ENCODE measurements at regions not wholly inside any gene's neighbourhood (a gene's known extent, or its start where the extent isn't known, plus 50 kb on each side); places are given as distances from the start of the nearest gene placed in this dataset.

GRCh38 chr5:124649491-124650146, 96.8 kb downstream of the ZNF608 start:
- intact Hi-C loops (cut with DNase I): no loop called here
- no peak for DNase-seq

DNA sequence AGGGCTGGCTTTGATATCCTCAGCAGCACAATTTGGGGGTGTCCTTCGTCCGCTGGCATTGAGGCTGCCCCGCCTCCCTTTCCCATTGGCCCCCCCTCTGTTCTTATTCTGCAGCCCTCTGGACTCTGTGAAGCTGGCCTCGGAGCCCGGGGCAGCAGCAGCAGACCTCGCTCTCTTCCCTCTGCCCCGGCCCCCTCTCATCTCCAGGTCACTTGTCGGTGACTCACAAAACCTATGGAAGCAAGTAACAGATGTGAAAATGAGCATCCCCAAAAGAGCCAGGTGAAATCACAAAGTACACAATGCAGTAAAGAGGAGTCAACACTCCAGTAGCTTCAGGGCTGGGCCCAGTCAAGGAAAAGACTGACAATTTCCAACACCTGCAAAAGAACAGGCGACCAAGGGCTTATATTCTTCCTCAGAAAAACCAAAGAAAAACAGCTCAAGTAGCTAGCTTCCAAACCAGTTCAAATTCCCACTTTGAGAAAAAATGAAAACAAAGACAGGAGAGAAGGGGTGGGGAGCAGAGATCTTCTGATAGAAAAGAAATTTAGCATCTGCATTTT, 97.5 kb downstream of the ZNF608 start:
- intact Hi-C loops (cut with DNase I): no loop called here
- no peak for DNase-seq

DNA sequence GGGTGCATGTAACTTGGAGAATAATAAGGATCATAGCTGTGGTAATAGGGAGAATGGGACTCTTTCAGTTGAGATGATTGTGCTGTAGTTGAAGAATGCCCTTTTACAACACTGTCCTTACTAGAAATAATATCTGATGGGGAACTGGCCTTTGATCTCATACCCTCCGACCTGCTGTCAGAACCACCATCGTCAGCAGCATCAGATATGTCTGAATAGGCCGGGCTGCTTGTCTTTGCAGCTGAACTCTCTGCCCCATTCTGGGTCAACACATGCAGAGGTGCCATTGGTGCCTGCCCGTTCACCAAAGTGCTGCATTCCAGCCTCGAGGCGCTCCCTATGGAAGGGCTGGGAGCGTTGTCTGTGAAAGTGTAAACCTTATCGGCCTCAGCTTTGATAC, 99.1 kb downstream of the ZNF608 start:
- DNase-seq: no peak
- intact Hi-C loops (cut with DNase I): no loop called here

DNA sequence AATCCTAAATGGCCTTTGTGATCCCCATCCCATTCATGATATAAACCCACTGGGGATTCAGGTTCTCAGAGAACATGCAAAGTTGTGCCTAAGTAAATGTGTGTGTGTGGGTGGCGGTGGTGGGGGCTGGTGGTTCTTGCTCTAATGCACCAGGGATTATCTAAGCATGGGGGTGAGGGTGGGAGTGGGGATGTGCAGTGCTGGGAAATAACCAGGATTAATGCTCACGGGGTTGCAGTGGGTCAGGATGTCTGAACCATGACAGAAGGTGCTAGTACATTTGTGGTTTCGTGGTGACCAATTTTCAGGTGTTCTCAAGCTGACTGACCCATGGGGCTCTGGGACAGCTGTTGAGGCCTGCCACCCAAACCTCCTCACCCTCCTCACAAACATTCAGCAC, 101.0 kb downstream of the ZNF608 start:
- no peak for DNase-seq
- intact Hi-C loops (cut with DNase I): no loop called here

GRCh38 chr5:124644582-124644981, 101.9 kb downstream of the ZNF608 start:
- intact Hi-C loops (cut with DNase I): no loop called here
- DNase-seq: no peak

DNA sequence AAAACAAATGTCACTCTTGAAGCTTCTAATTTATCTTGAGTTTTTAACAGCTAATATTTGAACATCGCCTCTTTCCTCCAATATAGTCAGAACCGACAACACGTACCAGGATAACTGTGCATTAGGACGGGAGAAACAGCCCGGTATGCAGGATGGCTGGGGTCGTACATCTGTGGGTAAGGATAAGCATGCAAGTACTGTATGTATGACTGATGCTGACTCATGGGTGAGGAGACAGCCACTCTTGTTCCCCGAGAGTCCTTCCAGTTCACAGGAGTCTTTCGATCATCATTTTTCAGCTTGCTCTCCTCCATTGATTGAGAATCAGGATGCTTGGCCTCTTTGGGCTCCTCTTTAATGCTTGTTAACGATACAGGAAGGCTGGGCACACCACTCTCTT, 102.3 kb downstream of the ZNF608 start:
- intact Hi-C loops (cut with DNase I): no loop called here
- DNase-seq: no peak

DNA sequence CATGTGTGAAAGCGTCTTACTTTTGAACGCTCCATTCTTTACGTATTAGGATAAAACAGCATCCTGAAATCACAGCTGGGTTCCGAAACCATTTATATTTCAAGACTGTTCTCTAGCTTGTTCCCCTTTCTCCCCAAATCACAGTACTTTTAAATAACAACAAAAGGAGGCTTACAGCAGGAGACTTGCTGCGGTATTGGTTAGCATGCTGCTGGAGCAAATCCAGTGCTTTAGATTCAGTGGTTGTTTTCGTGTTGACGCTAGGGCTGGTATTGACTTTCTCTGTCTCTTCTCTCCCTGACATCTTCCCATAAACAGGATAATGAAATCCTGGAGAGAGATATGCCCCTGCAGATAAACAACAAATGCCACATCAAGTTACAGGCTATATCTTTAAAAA, 103.1 kb downstream of the ZNF608 start:
- intact Hi-C loops (cut with DNase I): no loop called here
- DNase-seq: no peak

DNA sequence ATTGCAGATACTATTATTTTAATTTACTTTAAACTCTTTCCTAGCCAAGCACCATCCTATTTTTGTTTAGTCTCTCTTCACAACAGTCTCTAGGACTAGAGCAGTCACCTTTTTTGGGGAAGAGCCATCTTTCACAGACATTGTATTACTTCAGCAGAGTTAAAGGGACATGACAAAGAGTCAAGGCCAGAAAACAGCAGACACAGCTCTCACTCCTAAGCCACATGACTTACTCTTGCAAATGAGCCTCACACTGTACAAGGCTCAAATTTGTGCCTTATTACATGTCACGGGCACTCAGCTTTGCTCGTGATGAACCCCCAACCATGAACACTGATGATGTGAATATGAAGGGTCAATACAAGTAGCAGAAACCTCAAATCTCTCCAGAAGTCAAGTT, 104.3 kb downstream of the ZNF608 start:
- DNase-seq: no peak
- intact Hi-C loops (cut with DNase I): no loop called here

DNA sequence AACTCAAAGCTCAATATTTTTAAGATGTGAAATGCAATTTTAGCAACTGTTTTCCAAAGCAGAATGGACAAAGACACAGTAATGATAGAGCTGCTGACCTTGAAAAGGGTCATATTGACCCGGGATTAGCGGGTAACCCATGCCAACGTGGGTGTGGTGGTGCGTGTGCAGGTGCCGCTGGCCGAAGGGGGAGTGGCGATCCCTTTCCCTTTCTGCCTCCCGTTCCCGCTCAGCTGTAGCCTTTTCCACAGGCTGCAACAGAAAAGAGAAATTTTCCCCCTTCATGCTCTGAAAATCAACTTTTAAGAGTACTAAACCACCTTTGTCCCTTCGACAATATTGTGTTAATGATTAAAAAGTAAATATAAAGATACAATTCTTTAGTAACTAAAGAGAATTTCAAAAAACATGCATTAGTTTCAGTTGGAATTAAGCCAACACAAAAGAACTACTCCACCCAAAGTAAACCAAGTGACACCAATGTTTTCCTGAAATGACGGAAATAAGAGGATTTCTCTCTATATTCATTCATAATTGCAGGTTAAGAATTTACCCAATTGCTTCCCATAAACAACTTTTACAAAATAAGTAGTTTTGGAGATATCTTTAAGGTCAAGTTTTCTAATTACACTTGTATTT, 105.2 kb downstream of the ZNF608 start:
- intact Hi-C loops (cut with DNase I): no loop called here
- DNase-seq: no peak

- intact Hi-C loops (cut with DNase I): no loop called here
- DNase-seq: no peak
Measured at GRCh38 chr5:124639095-124639665, 107.3 kb downstream of the ZNF608 start.

GRCh38 chr5:124637011-124637410, 109.4 kb downstream of the ZNF608 start:
- intact Hi-C loops (cut with DNase I): no loop called here
- no peak for DNase-seq

DNA sequence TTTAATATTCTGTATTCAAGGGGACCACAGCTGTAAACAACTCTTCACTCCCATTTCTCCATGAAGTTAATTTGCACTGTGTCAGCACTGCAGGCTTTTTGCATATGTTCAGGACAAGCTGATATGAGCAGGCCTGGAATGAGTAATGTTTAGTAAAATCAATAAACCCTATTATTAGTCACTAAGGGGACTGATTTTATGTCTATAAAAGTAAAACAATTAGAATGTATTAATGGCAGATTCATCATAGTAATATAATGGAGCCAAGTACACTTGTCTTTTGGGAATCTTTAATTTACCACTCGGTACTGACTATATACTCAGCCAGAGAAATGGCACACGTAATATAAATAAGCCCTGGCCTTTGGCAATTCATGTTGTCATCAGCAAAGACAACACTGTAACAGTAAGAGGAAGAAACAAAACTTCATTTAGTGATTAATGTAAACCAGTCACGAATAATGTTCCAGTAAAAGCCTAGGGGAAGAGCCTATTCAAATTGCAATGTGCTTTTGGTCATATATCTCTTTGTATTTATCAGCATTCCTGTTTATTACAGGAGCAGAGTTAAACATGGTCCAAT, 111.6 kb downstream of the ZNF608 start:
- intact Hi-C loops (cut with DNase I): no loop called here
- no peak for DNase-seq

DNA sequence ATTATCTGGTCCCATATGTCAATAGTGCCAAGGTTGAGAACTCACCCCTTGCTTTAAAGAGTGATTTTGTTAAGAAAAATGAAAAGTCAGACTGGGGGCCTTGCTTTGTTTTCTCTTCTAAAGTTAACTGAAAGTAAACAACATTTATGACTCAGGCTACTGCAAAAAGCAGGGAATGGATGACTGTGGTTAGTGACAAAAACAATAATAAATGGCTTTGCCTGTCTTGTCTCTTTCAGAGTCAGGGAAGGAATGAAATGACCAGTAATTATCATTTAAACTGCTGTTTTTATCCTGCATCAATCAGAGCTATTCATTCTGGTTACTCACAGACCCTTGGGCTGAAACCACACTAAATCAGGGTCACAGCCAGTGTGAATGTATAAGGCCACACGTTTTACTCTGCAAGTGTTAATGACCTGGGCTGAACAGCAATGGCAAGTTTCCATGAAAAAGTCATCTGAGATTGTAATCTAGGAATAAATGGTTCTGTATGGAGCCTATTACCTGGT, 112.2 kb downstream of the ZNF608 start:
- DNase-seq: no peak
- intact Hi-C loops (cut with DNase I): no loop called here

- no peak for DNase-seq
Measured at GRCh38 chr5:124633209-124633608, 113.2 kb downstream of the ZNF608 start.

DNA sequence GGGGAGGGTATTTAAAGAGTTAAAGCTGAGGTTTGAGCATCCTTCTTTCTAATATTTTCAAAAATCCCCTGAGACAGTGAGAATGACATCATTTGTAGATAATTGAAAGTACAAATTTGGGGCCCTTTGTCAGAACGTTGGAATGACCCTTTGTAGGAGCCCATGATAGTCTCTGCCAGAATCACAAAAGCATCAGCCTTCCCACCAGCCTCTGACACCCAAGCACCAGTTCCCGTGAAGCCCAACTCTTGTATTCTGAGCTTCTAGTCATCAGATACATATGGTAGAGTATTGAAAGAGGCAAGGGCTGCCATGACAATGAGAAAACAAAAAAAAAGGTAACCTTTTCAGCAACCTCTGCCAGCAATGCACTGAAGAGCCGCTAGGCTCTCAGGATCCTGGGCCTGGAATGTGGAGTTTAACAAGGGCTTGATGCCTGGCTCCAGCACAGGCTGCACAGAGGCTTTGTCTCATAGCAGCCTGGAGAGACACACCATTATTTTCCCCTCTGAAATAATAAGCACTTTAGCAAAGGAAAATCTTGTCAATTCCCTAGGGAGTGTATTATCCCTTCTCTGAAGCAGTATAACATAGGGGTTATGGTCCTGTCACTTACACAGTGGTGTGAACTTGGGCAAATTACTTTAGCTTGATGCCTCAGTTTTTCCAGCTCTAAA, 114.4 kb downstream of the ZNF608 start:
- DNase-seq: no peak
- intact Hi-C loops (cut with DNase I): no loop called here

More at GRCh38 chr5:124633209-124633608, 113.2 kb downstream of the ZNF608 start:
- intact Hi-C loops (cut with DNase I): no loop called here

GRCh38 chr5:124630767-124631704, 115.4 kb downstream of the ZNF608 start:
- no peak for DNase-seq
- intact Hi-C loops (cut with DNase I): no loop called here

GRCh38 chr5:124628721-124629596, 117.5 kb downstream of the ZNF608 start:
- intact Hi-C loops (cut with DNase I): no loop called here
- peak in 3 of 10 donors; percentile 76 to 83 (median 77) for DNase-seq

DNA sequence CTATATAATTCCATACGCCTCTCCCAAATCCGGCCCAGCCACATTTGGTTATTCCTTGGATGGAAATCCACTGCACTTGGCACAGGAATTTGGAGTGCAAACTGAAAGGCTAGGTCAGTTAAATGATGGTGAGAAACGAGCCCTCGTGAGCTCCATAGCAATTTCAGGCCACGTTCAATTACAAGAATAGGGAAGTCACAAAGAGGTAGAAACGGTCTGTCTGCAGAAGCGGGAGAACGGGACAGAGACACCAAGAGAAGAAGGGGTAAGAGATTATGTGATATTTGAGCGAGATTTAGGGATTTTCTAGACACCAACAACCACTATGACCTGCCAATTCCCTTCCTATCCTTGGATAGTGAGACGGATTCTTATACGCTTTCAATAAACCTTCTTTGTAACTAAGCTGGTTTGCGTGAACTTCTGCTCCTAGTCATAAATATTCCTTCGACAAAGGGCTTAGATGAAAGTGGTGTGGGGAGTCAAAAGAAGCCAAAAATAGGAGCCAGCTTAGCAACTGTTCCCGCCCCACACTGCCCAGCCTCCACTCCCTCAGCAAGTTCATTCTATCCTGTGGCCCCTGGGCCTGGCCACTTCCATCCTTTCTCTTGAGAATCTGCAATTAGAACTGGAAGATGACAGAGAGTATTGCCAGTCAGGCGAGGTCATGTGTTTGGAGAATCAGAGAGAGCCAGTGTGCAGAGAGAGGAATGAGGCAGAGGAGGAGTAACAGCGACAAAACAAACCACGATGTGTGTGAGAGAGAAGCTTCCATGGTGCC, 118.4 kb downstream of the ZNF608 start:
- intact Hi-C loops (cut with DNase I): no loop called here
- no peak for DNase-seq
